ENCODE measurements at regions not wholly inside any gene's neighbourhood (a gene's known extent, or its start where the extent isn't known, plus 50 kb on each side); places are given as distances from the start of the nearest gene placed in this dataset.

- Histone ChIP-seq H3K9me3 (ENCODE audit: control insufficient read depth, low read depth, low read length) (no peaks in the 10 kb centered on the region), H3K9ac (ENCODE audit: extremely low read depth, insufficient read length, low read length) (no peak overlapping the region), H2BK15ac (ENCODE audit: low read depth, low read length) (no peak overlapping the region), H3K14ac (ENCODE audit: insufficient read depth, low read length) (no peak overlapping the region), H3K79me2 (ENCODE audit: insufficient read depth, low read length) (no peaks in the 10 kb centered on the region), H3K4ac (ENCODE audit: low read depth, low read length) (no peak overlapping the region), H2BK20ac (ENCODE audit: low read depth, low read length, poor library complexity, severe bottlenecking) (no peak overlapping the region), H2AK5ac (ENCODE audit: insufficient read length, low read length) (no peak overlapping the region), H3K79me1 (ENCODE audit: insufficient read depth, low read depth, low read length, poor library complexity, severe bottlenecking) (no peaks in the 10 kb centered on the region), H3K4me1 (ENCODE audit: insufficient read depth, low read length) (no peaks in the 10 kb centered on the region), H4K5ac (ENCODE audit: insufficient read length, low read depth, low read length) (no peak overlapping the region), H4K8ac (replicated peaks; ENCODE audit: insufficient read length, low read depth, low read length) (no peak overlapping the region), H4K20me1 (ENCODE audit: control insufficient read depth, insufficient read depth, insufficient read length) (no peaks in the 10 kb centered on the region), H2BK12ac (ENCODE audit: insufficient read length, low read depth, low read length) (no peak overlapping the region), H3K23me2 (ENCODE audit: insufficient read length, low read depth, low read length, poor library complexity, severe bottlenecking) (no peaks in the 10 kb centered on the region), H2AFZ (ENCODE audit: low read length) (no peak overlapping the region), H3T11ph (ENCODE audit: low read length) (no peak overlapping the region), H4K91ac (ENCODE audit: insufficient read length, low read depth, low read length) (no peak overlapping the region), H3K56ac (ENCODE audit: insufficient read length, low read depth, low read length) (no peak overlapping the region), H3K27me3 (ENCODE audit: insufficient read depth, low read length) (no peaks in the 10 kb centered on the region), H2BK5ac (ENCODE audit: insufficient read length, low read length) (no peak overlapping the region), H3K23ac (ENCODE audit: insufficient read length, low read depth, low read length) (no peak overlapping the region), H3K4me2 (ENCODE audit: insufficient read depth, insufficient read length, low read length) (no peak overlapping the region), H3K27ac (ENCODE audit: insufficient read length, low read depth, low read length) (no peak overlapping the region), H3K18ac (ENCODE audit: insufficient read length, low read depth, low read length) (no peak overlapping the region), H2BK120ac (ENCODE audit: low read depth, low read length, poor library complexity, severe bottlenecking) (no peak overlapping the region)
- TF ChIP-seq CTCF (conservative IDR thresholded peaks at IDR 0.05): no peak
- H3K9me3 Mint-ChIP-seq: peaks cover 0 to 3% of the 10 kb centered on the region in 2 experiments; a peak in 2 of 5 replicates
- no peak for DNase-seq
- H3K4me3 Mint-ChIP-seq: no peak overlapping the region
- H3K27ac Mint-ChIP-seq: no peak overlapping the region
- H3K4me1 Mint-ChIP-seq: peaks cover 0 to 3% of the 10 kb centered on the region in 2 experiments; a peak in 2 of 4 replicates
- no CpG with 5 or more reads among the region's 1 CpG for WGBS (ENCODE audit: extremely low coverage, insufficient read length, low lambda C conversion rate)
- H3K27me3 Mint-ChIP-seq (ENCODE audit: low read depth): no peaks in the 10 kb centered on the region
- no peaks in the 10 kb centered on the region; a peak in 1 of 7 replicates for H3K36me3 Mint-ChIP-seq (ENCODE audit: insufficient read depth in 1 of 3, low read depth in 3 of 3)
These were observed 428.3 kb downstream of the MBD2 start for GRCh38 chr18:53796040-53796729.

Measured in H9 (cell line).